SJSA1 (cell line): ENCODE measurements at regions not wholly inside any gene's neighbourhood (a gene's known extent, or its start where the extent isn't known, plus 50 kb on each side); places are given as distances from the start of the nearest gene placed in this dataset.
"Not testable (repeated sequence)": the region's sequence is repeated elsewhere in the genome, so short reads cannot be mapped to it uniquely, and the experiment has no call there.

Experiments
- DNase-seq, 2 experiments: peaks; one replicate each; pipeline ENCODE4 v3.0.0-alpha.2; 2015 to 2020; ENCODE audit warnings: low spot score in 2 of 2, low read depth in 1 of 2
- H3K27ac ChIP-seq: fragments of 250-450 bp; sonication (Bioruptor Pico); 2 replicates; pipeline ENCODE4 v1.5.1; 2020; ENCODE audit warnings: mild to moderate bottlenecking, moderate library complexity
- H3K27me3 ChIP-seq: fragments of 250-450 bp; sonication (Bioruptor Pico); replicated peaks from 2 replicates; pipeline ENCODE4 v1.5.1; 2020; ENCODE audit warnings: mild to moderate bottlenecking, moderate library complexity
- H3K36me3 ChIP-seq: fragments of 250-450 bp; sonication (Bioruptor Pico); 2 replicates; pipeline ENCODE4 v1.5.1; 2020; ENCODE audit warnings: mild to moderate bottlenecking
- H3K4me1 ChIP-seq: fragments of 250-450 bp; sonication (Bioruptor Pico); replicated peaks from 2 replicates; pipeline ENCODE4 v1.6.1; 2021; ENCODE audit warnings: mild to moderate bottlenecking
- H3K4me3 ChIP-seq: fragments of 250-450 bp; sonication (Bioruptor Pico); 2 replicates; pipeline ENCODE4 v1.5.1; 2020; ENCODE audit warnings: mild to moderate bottlenecking
- H3K9me3 ChIP-seq: fragments of 250-450 bp; sonication (Bioruptor Pico); replicated peaks from 2 replicates; pipeline ENCODE4 v1.5.1; 2020; ENCODE audit warnings: mild to moderate bottlenecking

- H3K9me3 ChIP-seq: no peaks in the 10 kb centered on the region
- no peak overlapping the region for H3K4me3 ChIP-seq
- H3K4me1 ChIP-seq: no peaks in the 10 kb centered on the region
- H3K36me3 ChIP-seq: no peaks in the 10 kb centered on the region
- no peak for DNase-seq
- H3K27ac ChIP-seq: no peak overlapping the region
- H3K27me3 ChIP-seq: no peaks in the 10 kb centered on the region
Measured at GRCh38 chr3:152773633-152774032, 61.3 kb upstream of the P2RY1 start.

- not testable (repeated sequence) for DNase-seq, H3K4me1 ChIP-seq, H3K27me3 ChIP-seq, H3K9me3 ChIP-seq, H3K36me3 ChIP-seq, H3K4me3 ChIP-seq, H3K27ac ChIP-seq
Measured at GRCh38 chr3:152774230-152774629, 60.7 kb upstream of the P2RY1 start.

GRCh38 chr3:152778022-152778421 lies 56.9 kb upstream of the P2RY1 start:
- Histone ChIP-seq H3K9me3 (no peaks in the 10 kb centered on the region), H3K4me3 (no peak overlapping the region), H3K27me3 (no peaks in the 10 kb centered on the region), H3K4me1 (peaks cover 12% of the 10 kb centered on the region), H3K27ac (no peak overlapping the region), H3K36me3 (no peaks in the 10 kb centered on the region)
- DNase-seq: no peak

GRCh38 chr3:152779653-152780052 lies 55.3 kb upstream of the P2RY1 start:
- Histone ChIP-seq H3K27ac (no peak overlapping the region), H3K36me3 (no peaks in the 10 kb centered on the region), H3K4me3 (no peak overlapping the region), H3K4me1 (peaks cover 12% of the 10 kb centered on the region), H3K27me3 (no peaks in the 10 kb centered on the region), H3K9me3 (no peaks in the 10 kb centered on the region)
- peak in 1 of 2 experiments; percentile 24 for DNase-seq

- Histone ChIP-seq H3K27ac (no peak overlapping the region), H3K36me3 (no peaks in the 10 kb centered on the region), H3K4me3 (no peak overlapping the region), H3K4me1 (peaks cover 12% of the 10 kb centered on the region), H3K27me3 (no peaks in the 10 kb centered on the region), H3K9me3 (no peaks in the 10 kb centered on the region)
- peak in 1 of 2 experiments; percentile 2 for DNase-seq
Measured at GRCh38 chr3:152780553-152780952, 54.4 kb upstream of the P2RY1 start.

- no peaks in the 10 kb centered on the region for H3K27me3 ChIP-seq
- H3K27ac ChIP-seq: no peak overlapping the region
- no peaks in the 10 kb centered on the region for H3K9me3 ChIP-seq
- H3K4me3 ChIP-seq: no peak overlapping the region
- no peaks in the 10 kb centered on the region for H3K36me3 ChIP-seq
- H3K4me1 ChIP-seq: peaks cover 3% of the 10 kb centered on the region
- DNase-seq: no peak
Measured at GRCh38 chr3:152785051-152785450, 49.9 kb upstream of the P2RY1 start.
